ENCODE measurements at regions not wholly inside any gene's neighbourhood (a gene's known extent, or its start where the extent isn't known, plus 50 kb on each side); places are given as distances from the start of the nearest gene placed in this dataset.

GRCh38 chr2:219701847-219702634, 74.6 kb downstream of the SLC4A3 start:
- 23% methylated on average over 8 of the region's 8 CpGs for WGBS
- Histone ChIP-seq H3K4me3 (no peak overlapping the region), H3K36me3 (no peaks in the 10 kb centered on the region), H3K4me1 (replicated peaks) (no peaks in the 10 kb centered on the region), H3K27ac (no peak overlapping the region), H3K9me3 (no peaks in the 10 kb centered on the region), H3K27me3 (replicated peaks; ENCODE audit: insufficient read depth) (no peaks in the 10 kb centered on the region)
- TF ChIP-seq POLR2AphosphoS5 (IDR thresholded peaks at IDR 0.05), result peak; percentile 48
- TF ChIP-seq, protein P1, sequence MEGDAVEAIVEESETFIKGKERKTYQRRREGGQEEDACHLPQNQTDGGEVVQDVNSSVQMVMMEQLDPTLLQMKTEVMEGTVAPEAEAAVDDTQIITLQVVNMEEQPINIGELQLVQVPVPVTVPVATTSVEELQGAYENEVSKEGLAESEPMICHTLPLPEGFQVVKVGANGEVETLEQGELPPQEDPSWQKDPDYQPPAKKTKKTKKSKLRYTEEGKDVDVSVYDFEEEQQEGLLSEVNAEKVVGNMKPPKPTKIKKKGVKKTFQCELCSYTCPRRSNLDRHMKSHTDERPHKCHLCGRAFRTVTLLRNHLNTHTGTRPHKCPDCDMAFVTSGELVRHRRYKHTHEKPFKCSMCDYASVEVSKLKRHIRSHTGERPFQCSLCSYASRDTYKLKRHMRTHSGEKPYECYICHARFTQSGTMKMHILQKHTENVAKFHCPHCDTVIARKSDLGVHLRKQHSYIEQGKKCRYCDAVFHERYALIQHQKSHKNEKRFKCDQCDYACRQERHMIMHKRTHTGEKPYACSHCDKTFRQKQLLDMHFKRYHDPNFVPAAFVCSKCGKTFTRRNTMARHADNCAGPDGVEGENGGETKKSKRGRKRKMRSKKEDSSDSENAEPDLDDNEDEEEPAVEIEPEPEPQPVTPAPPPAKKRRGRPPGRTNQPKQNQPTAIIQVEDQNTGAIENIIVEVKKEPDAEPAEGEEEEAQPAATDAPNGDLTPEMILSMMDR (IDR thresholded peaks at IDR 0.05), result no peak
- peak; percentile 45 for DNase-seq (ENCODE audit: low spot score)
- intact Hi-C loops (cut with DNase I), result no loop called here

DNA sequence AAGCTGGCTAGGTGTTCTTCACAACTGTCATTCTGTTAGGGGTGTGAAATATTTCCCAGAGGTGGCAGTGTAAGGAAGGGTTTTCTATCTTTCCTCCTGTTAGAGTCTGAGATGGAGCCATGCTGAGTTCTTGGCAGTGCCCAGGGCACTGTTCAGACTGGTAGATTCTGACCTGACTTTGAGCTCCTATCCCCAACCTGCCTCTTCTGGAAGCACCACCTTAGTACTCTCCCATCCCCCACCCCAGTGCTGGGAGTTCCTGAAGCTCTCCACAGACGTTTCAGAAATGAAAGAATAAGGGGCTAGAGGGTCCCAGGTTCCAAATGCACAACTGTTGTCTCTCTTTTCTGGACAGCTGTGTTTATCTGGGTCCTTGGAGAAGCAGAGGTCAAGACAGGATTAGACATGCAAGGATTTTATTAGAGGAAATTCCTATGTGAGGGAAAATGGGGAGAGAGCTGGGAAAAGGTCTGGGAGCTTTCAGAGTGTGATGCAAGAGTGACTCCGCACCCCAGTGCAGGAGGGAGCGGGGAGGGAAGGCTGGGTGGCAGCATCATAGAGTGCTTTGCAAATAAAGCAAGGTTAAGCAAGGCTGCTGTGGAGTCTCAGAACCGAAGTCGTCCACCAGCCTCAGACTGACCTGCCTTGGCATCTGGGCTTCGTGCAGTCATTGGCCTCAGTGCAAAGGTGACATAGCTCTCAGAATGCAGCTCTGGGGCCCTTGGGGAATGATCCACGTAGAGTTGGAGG, 75.5 kb downstream of the SLC4A3 start:
- Histone ChIP-seq H3K27ac (no peak overlapping the region), H3K27me3 (replicated peaks; ENCODE audit: insufficient read depth) (no peaks in the 10 kb centered on the region), H3K9me3 (no peaks in the 10 kb centered on the region), H3K4me3 (no peak overlapping the region), H3K4me1 (replicated peaks) (no peaks in the 10 kb centered on the region), H3K36me3 (no peaks in the 10 kb centered on the region)
- no peak for TF ChIP-seq POLR2AphosphoS5 (IDR thresholded peaks at IDR 0.05)
- TF ChIP-seq POLR2A (IDR thresholded peaks at IDR 0.05), result no peak
- TF ChIP-seq, protein P1 (IDR thresholded peaks at IDR 0.05), result no peak
- WGBS, result 47% methylated on average over 7 of the region's 7 CpGs
- DNase-seq (ENCODE audit: low spot score), result no peak
- intact Hi-C loops (cut with DNase I), result no loop called here

GRCh38 chr2:219704878-219705277, 77.4 kb downstream of the SLC4A3 start:
- 100% methylated on average over 2 of the region's 2 CpGs for WGBS
- Histone ChIP-seq H3K4me1 (replicated peaks) (no peaks in the 10 kb centered on the region), H3K27ac (no peak overlapping the region), H3K27me3 (replicated peaks; ENCODE audit: insufficient read depth) (no peaks in the 10 kb centered on the region), H3K36me3 (no peaks in the 10 kb centered on the region), H3K4me3 (no peak overlapping the region), H3K9me3 (no peaks in the 10 kb centered on the region)
- TF ChIP-seq POLR2AphosphoS5 (IDR thresholded peaks at IDR 0.05), result no peak
- no peak for TF ChIP-seq POLR2A (IDR thresholded peaks at IDR 0.05)
- TF ChIP-seq, protein P1 (IDR thresholded peaks at IDR 0.05), result no peak
- intact Hi-C loops (cut with DNase I), result no loop called here
- no peak for DNase-seq (ENCODE audit: low spot score)

DNA sequence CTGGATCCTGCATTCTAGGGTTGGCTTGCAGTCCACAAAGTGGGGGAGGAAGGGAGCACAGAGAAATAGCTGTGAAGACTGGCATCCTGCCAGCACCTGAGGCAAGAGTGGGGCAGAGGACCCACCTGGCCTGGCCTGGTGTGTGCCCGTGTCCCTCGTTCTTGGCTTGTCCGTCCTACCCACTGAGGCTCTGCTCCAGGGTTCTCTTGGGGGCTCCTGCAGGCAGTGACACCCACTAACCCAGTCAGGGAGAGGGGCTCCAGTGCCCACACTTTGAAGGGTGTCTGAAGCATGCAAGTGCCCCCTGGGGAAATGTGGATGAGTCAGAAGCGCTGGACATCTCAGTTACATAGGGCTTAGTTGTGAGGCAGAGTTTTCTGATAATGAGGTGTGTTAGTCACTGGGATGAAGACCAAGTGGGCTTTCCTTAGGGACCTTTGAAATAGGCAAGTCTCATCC, 79.4 kb downstream of the SLC4A3 start:
- Histone ChIP-seq H3K9me3 (no peaks in the 10 kb centered on the region), H3K4me3 (no peak overlapping the region), H3K27ac (no peak overlapping the region), H3K4me1 (replicated peaks) (no peaks in the 10 kb centered on the region), H3K36me3 (no peaks in the 10 kb centered on the region), H3K27me3 (replicated peaks; ENCODE audit: insufficient read depth) (no peaks in the 10 kb centered on the region)
- DNase-seq (ENCODE audit: low spot score), result no peak
- WGBS, result 93% methylated on average over 4 of the region's 4 CpGs
- TF ChIP-seq POLR2A (IDR thresholded peaks at IDR 0.05) (no peak), POLR2AphosphoS5 (IDR thresholded peaks at IDR 0.05) (no peak)
- TF ChIP-seq, protein P1 (IDR thresholded peaks at IDR 0.05), result no peak
- intact Hi-C loops (cut with DNase I), result no loop called here
